ENCODE measurements at regions not wholly inside any gene's neighbourhood (a gene's known extent, or its start where the extent isn't known, plus 50 kb on each side); places are given as distances from the start of the nearest gene placed in this dataset.

- TF ChIP-seq CTCF (IDR thresholded peaks at IDR 0.05) (no peak), POLR2A (IDR thresholded peaks at IDR 0.05) (no peak)
These were observed 159.1 kb upstream of the GDF10 start for GRCh38 chr10:47140761-47141348.

All from thyroid gland (tissue), 4 donors.